B cell (primary cell): ENCODE measurements at regions not wholly inside any gene's neighbourhood (a gene's known extent, or its start where the extent isn't known, plus 50 kb on each side); places are given as distances from the start of the nearest gene placed in this dataset.

ENCODE experiments used
- ATAC-seq: fragments of 200-7000 bp; cut with Tn5 transposase; one replicate; pipeline ENCODE4 v1.10.0; 2021; ENCODE audit warnings: low read depth, mild to moderate bottlenecking, moderate number of reproducible peaks, moderate library complexity
- CTCF ChIA-PET: fragments of 350-600 bp; sonication (Branson Sonifier 250); formaldehyde crosslinking; loops from one replicate; lab custom pipeline; 2021; ENCODE audit warnings: antibody characterized with exemption, inconsistent platforms; lab: Charles Lee
- POLR2A ChIA-PET: fragments of 350-600 bp; sonication (Branson Sonifier 250); formaldehyde crosslinking; loops from one replicate; lab custom pipeline; 2021; ENCODE audit warnings: antibody characterized with exemption; lab: Charles Lee
- DNase-seq: peaks from one replicate; pipeline ENCODE4 v3.0.0; 2013
- H2AFZ ChIP-seq: 2 replicates; pipeline ENCODE4 v1.6.1; 2012; ENCODE audit warnings: mild to moderate bottlenecking, low read depth, low read length; ENCODE audit not compliant: insufficient read depth, poor library complexity, severe bottlenecking
- H3K27ac ChIP-seq, 2 donors: 1 replicate in 1 of 2; 2 replicates in 1 of 2; pipeline ENCODE4 v1.5.1; 2012 to 2013; ENCODE audit warnings: low read length in 2 of 2, mild to moderate bottlenecking in 2 of 2, moderate library complexity in 1 of 2
- H3K27me3 ChIP-seq, 4 experiments: fragments of 200-600 bp in 1 of 4; sonication (generic) in 1 of 4; replicated peaks in 1 of 4; 1 replicate in 2 of 4; 2 replicates in 2 of 4; pipeline versions ENCODE4 v1.6.1 to v1.7.0; 2013 to 2016; ENCODE audit warnings: low read length in 3 of 4, mild to moderate bottlenecking in 2 of 4, mixed read lengths in 1 of 4, moderate library complexity in 1 of 4; ENCODE audit not compliant: insufficient read depth in 4 of 4, control insufficient read depth in 3 of 4; ENCODE audit errors: control extremely low read depth in 1 of 4
- H3K36me3 ChIP-seq, 2 experiments: replicated peaks in 1 of 2; 1 replicate in 1 of 2; 2 replicates in 1 of 2; pipeline versions ENCODE4 v1.6.1 to v1.7.1; 2013; ENCODE audit warnings: low read length in 1 of 2; ENCODE audit not compliant: insufficient read depth in 2 of 2, control insufficient read depth in 1 of 2; ENCODE audit errors: control extremely low read depth in 1 of 2, extremely low read depth in 1 of 2
- H3K4me1 ChIP-seq, 2 donors: fragments of 200-600 bp in 1 of 2; sonication (generic) in 1 of 2; 1 replicate in 1 of 2; 2 replicates in 1 of 2; pipeline versions ENCODE4 v1.5.1 to v1.6.1; 2013 to 2017; ENCODE audit warnings: low read length in 2 of 2; ENCODE audit not compliant: control insufficient read depth in 2 of 2, insufficient read depth in 2 of 2
- H3K4me2 ChIP-seq: replicated peaks from 2 replicates; pipeline ENCODE3; 2012; ENCODE audit warnings: mild to moderate bottlenecking, low read depth, low read length; ENCODE audit not compliant: poor library complexity, severe bottlenecking
- H3K4me3 ChIP-seq, 5 experiments: fragments of 200-600 bp in 1 of 5; sonication (generic) in 1 of 5; 1 replicate in 3 of 5; 2 replicates in 2 of 5; pipeline versions ENCODE4 v1.5.1 to v1.7.0; 2011 to 2016; ENCODE audit warnings: low read length in 4 of 5, mild to moderate bottlenecking in 4 of 5, low read depth in 2 of 5, control low read depth in 1 of 5, moderate library complexity in 1 of 5; ENCODE audit not compliant: insufficient read depth in 1 of 5; ENCODE audit errors: control extremely low read depth in 1 of 5, extremely low read depth in 1 of 5
- H3K79me2 ChIP-seq: fragments of 200-600 bp; sonication (generic); one replicate; pipeline ENCODE4 v1.6.0; 2016; ENCODE audit warnings: low read length; ENCODE audit not compliant: control insufficient read depth, insufficient read depth
- H3K9ac ChIP-seq: fragments of 200-600 bp; sonication (generic); 2 replicates; pipeline ENCODE4 v1.6.1; 2017; ENCODE audit warnings: mild to moderate bottlenecking, low read length, moderate library complexity
- H3K9me3 ChIP-seq, 3 donors: one replicate each; pipeline versions ENCODE4 v1.6.1 to v1.7.1; 2013; ENCODE audit warnings: low read length in 2 of 3; ENCODE audit not compliant: control insufficient read depth in 2 of 3, insufficient read depth in 1 of 3; ENCODE audit errors: control extremely low read depth in 1 of 3
- H4K20me1 ChIP-seq: 2 replicates; pipeline ENCODE4 v1.6.0; 2012; ENCODE audit warnings: mild to moderate bottlenecking, low read length; ENCODE audit not compliant: insufficient read depth, control insufficient read depth, poor library complexity, severe bottlenecking
- H3K27ac Mint-ChIP-seq: one replicate; pipeline ENCODE4 v1.8.0; 2021; ENCODE audit warnings: mixed read lengths
- H3K27me3 Mint-ChIP-seq: one replicate; pipeline ENCODE4 v1.8.0; 2021; ENCODE audit warnings: mixed read lengths
- H3K4me1 Mint-ChIP-seq: one replicate; pipeline ENCODE4 v1.8.0; 2021; ENCODE audit warnings: mixed read lengths
- H3K4me3 Mint-ChIP-seq: one replicate; pipeline ENCODE4 v1.8.0; 2021; ENCODE audit warnings: mixed read lengths
- H3K9me3 Mint-ChIP-seq: one replicate; pipeline ENCODE4 v1.8.0; 2022; ENCODE audit warnings: mixed read lengths; ENCODE audit not compliant: insufficient read depth
- CTCF ChIP-seq: fragments of 200-600 bp; IDR thresholded peaks from one replicate; pipeline ENCODE4 v1.8.0; 2022; ENCODE audit warnings: antibody characterized with exemption, mild to moderate bottlenecking
- EZH2 ChIP-seq: IDR thresholded peaks from 2 replicates; pipeline ENCODE4 v1.6.1; 2012; ENCODE audit warnings: borderline replicate concordance, low read depth, mild to moderate bottlenecking, moderate library complexity, low read length; ENCODE audit not compliant: insufficient read depth, poor library complexity, severe bottlenecking
- WGBS: methylation state at CpG from one replicate; pipeline ENCODE4 v1.1.5; 2013; ENCODE audit warnings: missing lambda C conversion rate; ENCODE audit not compliant: insufficient coverage; 5-methylcytosine and 5-hydroxymethylcytosine counted together
- intact Hi-C: fragments of 100-400 bp; cut with micrococcal nuclease; formaldehyde crosslinking; loops from one replicate; pipeline ENCODE4 v1.10.0; 2022

GRCh38 chr21:38733972-38734546, 71.7 kb upstream of the ETS2 start:
- Mint-ChIP-seq H3K9me3 (no peaks in the 10 kb centered on the region), H3K4me1 (peaks cover 11% of the 10 kb centered on the region), H3K4me3 (peak overlapping the region; percentile 76), H3K27ac (no peak overlapping the region), H3K27me3 (peaks cover 23% of the 10 kb centered on the region)
- 1% methylated on average over 29 of the region's 30 CpGs for WGBS
- H2AFZ ChIP-seq, result peak overlapping the region; percentile 50
- TF ChIP-seq EZH2, result no peak
- peak; percentile 96 for TF ChIP-seq CTCF
- peak; percentile 69 for DNase-seq
- H3K4me1 ChIP-seq, result peaks cover 9 to 12% of the 10 kb centered on the region in 2 donors
- H3K27me3 ChIP-seq, result peaks cover 0 to 14% (median 9%) of the 10 kb centered on the region in 4 experiments
- H3K27ac ChIP-seq, result no peak overlapping the region
- peaks cover 0 to 4% (median 0%) of the 10 kb centered on the region in 3 donors for H3K9me3 ChIP-seq
- ChIA-PET CTCF (interaction anchor here (0.6 to 3.5 kb wide), 11 partner anchors 14 to 653 kb away, joined by 3 to 28 read pairs (median 3); no protein-coding TSS in a partner anchor), POLR2A (interaction anchor here (0.6 kb wide), 1 partner anchor 561 kb away, joined by 3 read pairs; no protein-coding TSS in a partner anchor)
- no peaks in the 10 kb centered on the region for H4K20me1 ChIP-seq
- intact Hi-C loops, result loop anchor here (1.0 to 5.0 kb wide), 3 partner anchors 404 to 517 kb away; no protein-coding TSS in a partner anchor
- no peaks in the 10 kb centered on the region for H3K36me3 ChIP-seq
- H3K9ac ChIP-seq, result peak overlapping the region; percentile 54
- H3K79me2 ChIP-seq, result no peaks in the 10 kb centered on the region
- H3K4me2 ChIP-seq, result peak overlapping the region; percentile 67
- ATAC-seq, result peak; percentile 54
- H3K4me3 ChIP-seq, result peak overlapping the region; percentile 27 to 77 (median 43)
